Head of caudate nucleus (tissue), 42 donors: ENCODE measurements at regions not wholly inside any gene's neighbourhood (a gene's known extent, or its start where the extent isn't known, plus 50 kb on each side); places are given as distances from the start of the nearest gene placed in this dataset.
"Not testable (repeated sequence)": the region's sequence is repeated elsewhere in the genome, so short reads cannot be mapped to it uniquely, and the experiment has no call there.

ENCODE experiments used
- DNase-seq, 42 donors: peaks; one replicate each; pipeline versions ENCODE4 v3.0.0 to v3.0.0-alpha.2; 2020 to 2021; ENCODE audit warnings: mixed read lengths in 7 of 42
- intact Hi-C: fragments of 100-400 bp; cut with DNase I; formaldehyde crosslinking; loops from one replicate; pipeline ENCODE4 v1.15.0; 2022

DNA sequence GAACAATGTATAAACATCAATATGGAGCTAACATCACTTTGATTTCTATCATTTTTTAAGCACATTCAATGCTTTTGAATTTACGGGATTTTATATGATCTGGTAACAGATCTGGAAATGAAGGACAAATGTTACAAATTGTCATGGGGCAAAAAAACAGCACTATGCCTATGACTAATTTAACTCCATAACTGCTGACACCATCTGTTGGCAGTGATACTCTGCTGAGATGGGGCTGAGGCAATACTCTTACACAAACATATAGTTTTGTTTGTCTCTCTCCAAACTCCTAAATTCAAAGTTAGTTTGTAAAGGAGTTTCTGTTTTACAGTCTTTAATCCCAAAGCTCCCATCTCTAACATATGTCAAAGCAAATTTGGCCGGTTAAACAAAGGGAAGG is 132.5 kb upstream of the FER start:
- DNase-seq, result no peak

DNA sequence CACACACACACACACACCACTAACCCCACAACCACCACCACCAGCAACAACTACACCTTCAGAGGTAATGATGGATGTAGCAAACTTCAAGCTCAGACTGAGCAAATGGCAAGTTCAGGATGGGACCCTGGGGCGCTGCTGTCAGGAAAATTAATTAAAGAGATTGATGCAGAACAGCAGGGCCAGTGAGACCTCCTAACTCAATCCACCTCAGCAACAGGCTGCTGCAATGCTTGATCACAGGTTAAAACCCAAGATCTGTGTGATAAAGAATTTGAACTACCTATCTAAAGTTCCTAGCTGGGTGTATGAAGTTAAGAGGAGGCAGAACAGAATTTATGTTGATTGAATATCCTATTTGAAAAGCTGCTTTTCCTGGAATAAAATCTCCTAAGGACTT is 140.3 kb upstream of the FER start:
- intact Hi-C loops, result no loop called here
- DNase-seq, result no peak

More for the DNA sequence above, 132.5 kb upstream of the FER start:
- intact Hi-C loops, result no loop called here

DNA sequence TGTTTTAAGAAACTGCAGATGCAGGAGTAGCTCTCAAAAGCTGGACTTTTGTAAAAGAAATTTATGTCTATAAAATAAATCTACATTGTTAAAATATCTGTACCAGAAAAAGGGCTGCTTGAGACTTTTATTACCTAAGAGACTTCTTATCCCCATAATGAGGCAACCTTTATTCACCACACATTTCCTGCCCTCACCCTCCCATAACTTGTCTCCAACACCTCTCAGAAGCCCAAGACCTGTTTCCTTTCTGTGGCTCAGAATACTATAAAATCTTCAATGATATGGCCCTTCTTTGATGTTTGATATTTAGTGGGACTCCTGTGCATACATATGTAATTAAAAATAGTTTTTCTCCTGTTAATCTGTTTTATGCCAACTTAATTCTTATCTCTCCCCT is 141.5 kb upstream of the FER start:
- intact Hi-C loops, result no loop called here
- DNase-seq, result no peak

DNA sequence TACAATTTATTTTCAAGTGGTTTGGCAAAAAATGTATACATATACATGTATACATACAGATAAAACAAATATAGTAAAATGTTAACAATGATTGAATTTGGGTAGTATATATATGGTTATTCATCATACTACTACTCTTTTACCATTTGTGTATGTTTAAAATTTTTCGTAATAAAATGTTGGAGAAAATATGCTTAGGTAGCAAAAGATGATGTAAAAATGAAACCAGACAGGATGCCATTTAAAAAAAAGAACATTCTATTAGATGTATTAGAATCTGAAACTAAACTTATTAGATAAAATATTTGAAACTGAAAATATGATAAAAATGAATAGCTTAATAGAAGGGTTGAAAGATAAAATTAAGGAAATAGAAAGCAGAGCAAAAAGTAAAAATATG is 144.9 kb upstream of the FER start:
- DNase-seq, result no peak
- intact Hi-C loops, result no loop called here

DNA sequence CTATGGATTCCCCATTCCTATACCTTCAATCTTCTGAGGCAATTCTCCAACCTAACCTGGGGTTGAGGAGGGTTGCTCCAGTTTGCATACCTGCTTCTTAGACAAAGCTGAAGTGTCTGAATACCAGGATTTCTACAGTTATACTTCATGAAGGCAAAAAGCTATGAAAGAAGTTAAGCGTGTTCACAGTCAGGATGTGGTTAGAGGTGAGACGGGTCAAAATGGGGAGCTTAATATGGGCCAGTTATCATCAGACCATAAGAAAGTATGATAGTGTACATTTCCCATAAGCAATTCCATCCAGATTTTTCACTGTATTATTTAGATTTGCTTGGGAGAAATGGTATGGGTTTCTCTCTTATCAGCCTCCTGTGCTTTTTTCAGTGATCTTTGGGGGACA is 156.9 kb upstream of the FER start:
- intact Hi-C loops, result no loop called here
- DNase-seq, result no peak

DNA sequence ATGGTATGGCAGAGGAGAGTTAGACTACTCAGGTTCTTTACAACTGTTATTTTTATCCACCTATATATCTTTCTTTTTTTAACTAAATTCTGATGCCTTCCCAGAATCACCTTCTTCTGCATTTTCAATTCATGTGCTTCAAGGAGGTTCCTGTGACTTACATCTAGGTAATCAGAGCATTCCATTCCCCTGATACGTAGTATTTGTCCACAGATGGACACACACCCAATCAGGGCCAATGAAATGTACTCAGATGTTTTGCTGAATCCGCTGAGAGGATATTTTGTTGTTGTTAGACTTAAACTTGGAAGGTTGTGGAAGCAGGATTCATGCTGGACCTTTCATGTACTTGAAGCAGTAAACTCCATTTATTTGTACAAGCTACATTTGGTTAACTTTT is 159.4 kb upstream of the FER start:
- DNase-seq, result no peak

DNA sequence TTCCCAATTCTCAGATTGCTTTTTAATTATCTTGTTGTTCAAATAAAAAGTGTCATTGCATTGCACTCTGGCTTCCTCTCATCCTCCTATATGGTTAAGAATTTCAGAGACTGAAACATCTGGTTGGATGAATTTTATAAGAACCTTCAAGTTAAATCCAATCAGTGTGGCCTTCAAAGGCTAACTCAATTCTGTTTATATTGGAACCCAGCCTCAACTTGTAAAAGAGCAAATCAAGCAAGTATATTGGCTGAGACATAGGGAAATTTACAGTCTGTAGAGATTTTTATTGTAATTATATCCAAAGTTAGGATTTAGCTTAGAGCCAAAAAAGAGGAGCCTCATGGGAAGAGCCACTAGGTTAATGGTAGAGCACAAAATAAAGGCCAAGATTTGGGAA is 159.9 kb upstream of the FER start:
- intact Hi-C loops, result no loop called here
- DNase-seq, result no peak

More for the DNA sequence above, 159.4 kb upstream of the FER start:
- intact Hi-C loops, result no loop called here

DNA sequence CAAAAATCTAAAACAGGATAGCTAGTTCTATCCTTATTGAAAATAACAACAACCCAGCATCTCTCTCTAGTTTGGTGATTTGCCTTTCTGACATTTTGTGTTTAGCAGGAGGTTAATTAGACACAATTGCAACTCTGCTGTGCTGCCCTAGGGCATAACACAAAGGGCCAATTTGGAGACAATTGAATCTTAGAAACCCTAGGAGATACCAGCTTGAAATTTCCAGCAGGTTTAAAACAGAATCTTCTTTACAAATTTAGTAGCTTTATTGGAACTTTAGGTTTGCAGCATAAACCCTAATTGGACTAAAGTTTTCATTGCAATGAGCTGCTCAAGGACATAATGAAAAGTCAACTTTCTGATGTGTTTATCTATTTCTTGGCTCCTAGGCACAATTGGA is 166.7 kb upstream of the FER start:
- intact Hi-C loops, result no loop called here
- DNase-seq, result no peak

DNA sequence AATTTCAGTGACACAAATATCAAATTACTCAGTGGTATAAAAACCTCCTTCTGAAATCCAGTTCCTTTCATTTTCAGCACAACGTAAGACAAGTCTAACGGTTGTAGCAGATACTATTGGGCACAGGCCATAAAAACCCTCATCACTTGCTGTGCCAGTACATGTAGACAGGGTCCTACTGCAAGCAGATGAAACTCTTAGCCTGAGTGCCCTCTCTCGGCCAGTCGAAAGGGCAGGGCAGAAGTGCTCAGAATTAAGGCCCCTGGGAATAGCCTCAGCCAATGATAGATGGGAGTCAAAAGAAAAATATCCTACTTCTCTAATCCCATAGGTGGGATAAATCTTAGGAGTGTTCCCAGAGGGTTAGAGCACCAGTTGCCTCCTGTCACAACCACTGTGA is 168.5 kb upstream of the FER start:
- intact Hi-C loops, result no loop called here
- no peak for DNase-seq

DNA sequence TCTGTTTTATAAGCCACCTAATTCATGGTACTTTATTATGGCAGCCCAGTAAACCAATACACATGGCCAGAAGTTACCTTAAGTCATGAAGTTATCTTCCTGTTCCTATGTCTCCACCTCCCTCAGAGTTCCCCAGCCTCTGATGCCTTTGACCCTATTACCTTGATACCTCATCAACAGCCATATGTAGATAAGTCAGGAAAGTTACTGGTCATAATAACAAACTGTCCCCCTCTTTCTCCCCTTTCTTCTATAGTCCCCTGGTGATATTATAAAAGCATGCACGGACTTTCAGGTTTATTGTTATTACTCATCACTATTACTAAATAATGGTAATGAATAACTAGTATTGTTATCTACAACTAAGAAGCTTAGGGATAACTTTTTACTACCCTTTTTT is 168.9 kb upstream of the FER start:
- DNase-seq, result no peak
- intact Hi-C loops, result no loop called here

DNA sequence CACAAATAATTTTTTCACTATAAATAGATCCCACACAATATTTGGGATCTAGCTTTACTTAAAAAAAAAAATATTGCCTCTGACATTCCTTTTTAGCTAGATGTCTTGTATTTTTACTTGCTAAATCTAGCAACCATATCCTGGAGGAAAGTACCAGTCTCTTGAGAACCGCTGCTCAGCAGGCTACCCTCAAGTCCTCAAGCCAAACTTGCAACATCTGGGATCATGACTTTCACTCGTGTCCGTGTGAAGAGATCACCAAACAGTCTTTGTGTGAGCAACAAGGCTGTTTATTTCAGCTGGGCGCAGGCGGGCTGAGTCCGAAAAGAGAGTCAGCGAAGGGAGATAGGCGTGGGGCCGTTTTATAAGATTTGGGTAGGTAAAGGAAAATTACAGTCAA is 180.3 kb upstream of the FER start:
- no peak for DNase-seq
- intact Hi-C loops, result no loop called here

DNA sequence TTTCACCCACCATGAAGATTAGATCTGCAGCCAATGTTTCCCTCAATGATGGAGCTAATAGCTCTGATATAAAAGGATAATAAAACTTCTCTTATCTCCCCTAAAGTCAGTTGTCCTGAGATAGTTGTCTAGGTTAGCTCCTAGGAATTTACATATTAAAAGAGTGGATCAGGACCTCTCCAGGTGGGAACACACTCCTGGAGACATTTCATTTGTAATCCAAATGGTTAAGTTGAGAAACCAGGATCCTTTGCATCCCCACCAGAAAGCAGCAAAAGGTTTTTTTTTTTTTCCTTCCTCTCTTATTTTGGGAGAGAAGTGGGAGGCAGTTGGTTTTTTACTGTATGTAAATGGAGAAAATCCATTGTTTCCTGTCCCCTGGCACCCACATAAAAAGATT is 182.5 kb upstream of the FBXL17 start:
- intact Hi-C loops, result no loop called here
- no peak for DNase-seq

DNA sequence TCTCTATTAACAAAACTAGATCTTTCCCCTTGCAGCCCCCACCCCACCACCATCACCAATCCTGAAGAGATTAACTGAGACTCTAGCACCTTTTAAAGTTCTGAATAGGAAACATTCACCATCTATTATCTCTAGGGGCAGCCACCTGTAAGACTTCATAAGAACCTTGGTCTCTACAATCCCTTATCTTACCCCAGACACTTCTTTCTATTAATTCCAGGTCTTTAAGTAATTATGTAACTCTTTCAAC is 180.2 kb upstream of the FBXL17 start:
- no peak for DNase-seq
- intact Hi-C loops, result no loop called here

DNA sequence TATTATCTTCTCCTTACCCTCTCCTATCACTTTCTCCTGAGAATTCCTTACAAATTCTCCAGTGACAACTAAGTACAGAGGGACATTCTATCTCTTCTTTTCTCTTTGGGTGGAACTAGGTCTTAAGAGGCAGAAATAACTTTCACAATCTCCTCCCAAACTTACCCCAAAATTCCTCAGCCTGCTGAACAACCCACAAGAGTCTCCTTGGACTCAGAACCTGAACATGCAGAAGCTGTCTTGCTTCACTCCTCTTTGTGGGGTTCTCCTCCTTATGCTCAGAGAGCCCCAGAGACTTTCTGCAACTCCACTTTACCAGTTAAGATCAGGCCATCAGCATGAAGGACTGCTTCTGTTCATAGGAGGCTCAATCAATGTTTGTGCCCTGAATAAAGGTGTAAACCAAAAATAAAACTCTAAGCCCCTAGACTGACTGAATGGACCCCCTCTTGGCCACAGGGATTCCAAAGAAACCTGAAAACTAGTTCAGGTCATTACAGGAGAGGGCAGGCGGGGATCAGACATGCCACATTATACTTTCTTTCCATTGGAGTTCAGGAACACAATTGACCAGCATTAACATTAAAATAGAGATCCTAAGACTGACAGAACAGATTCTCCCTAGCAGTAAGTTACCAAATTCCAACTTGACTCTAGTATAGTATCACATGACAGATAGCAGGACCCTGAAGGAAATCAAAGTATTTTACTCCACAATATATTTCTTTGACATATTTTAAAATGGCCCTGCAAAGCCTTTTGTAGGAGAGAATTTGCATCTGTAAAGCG is 179.7 kb upstream of the FBXL17 start:
- intact Hi-C loops, result no loop called here

DNA sequence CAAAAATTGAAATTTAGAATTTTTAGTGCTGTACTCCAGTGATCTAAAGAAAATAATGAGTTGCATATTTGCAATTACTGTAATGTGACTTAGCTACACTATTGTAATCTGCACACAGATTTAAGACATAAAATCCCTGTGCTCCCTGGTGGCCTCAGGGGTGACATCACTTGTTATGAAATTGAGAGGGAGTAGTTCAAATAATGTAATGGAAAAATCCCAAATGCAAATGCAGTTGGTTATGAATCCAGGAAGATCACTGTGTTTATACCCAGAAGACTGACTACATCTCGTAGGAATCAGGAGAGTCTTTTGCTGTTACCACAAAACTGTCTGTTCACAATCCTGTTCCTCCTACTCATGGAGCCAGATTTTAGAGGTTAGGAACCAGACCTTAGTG is 178.7 kb upstream of the FBXL17 start:
- peak in 12 of 42 donors; percentile 2 to 51 (median 14) for DNase-seq

More for the DNA sequence above, 179.7 kb upstream of the FBXL17 start:
- no peak for DNase-seq

DNA sequence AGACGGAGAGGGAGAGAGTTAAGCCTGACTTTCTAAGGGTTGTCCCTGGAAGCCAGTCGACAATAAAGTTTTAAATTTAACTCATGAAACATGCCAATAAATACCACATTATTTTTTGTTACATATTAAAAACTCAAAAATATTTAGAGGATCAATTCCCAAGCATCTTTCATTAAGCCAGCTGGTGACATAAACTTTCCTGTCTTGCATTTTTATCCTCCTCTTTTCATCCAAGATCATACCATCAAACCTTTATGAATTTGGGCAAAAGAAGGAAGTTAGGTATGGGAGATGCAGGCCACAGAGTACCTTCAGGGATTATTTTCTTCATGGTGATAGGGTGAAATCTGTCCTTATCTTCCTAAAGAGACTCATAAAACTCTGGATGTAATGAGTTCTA is 178.3 kb upstream of the FBXL17 start:
- intact Hi-C loops, result no loop called here
- no peak for DNase-seq

More for the DNA sequence above, 178.7 kb upstream of the FBXL17 start:
- intact Hi-C loops, result no loop called here

DNA sequence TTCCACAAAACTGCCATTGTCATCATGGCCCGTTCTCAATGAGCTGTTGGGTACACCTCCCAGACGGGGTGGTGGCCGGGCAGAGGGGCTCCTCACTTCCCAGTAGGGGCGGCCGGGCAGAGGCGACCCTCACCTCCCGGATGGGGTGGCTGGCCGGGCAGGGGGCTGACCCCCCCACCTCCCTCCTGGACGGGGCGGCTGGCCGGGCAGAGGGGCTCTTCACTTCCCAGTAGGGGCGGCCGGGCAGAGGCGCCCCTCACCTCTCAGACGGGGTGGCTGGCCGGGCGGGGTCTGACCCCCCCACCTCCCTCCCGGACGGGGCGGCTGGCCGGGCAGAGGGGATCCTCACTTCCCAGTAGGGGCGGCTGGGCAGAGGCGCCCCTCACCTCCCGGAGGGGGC is 176.9 kb upstream of the FBXL17 start:
- intact Hi-C loops, DNase-seq: not testable (repeated sequence)

DNA sequence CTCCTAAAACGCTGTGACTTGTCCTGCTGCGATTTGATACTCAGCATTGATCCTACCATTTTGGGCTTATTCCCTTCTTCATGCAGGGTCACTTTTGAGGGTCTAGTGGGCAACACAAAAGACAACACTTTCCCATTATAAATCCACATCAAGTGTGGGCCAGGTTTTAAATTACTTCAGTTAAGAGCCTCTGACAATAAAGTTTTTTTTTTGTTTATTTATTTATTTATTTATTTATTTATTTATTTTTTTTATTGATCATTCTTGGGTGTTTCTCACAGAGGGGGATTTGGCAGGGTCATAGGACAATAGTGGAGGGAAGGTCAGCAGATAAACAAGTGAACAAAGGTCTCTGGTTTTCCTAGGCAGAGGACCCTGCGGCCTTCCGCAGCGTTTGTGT is 176.2 kb upstream of the FBXL17 start:
- DNase-seq, intact Hi-C loops: not testable (repeated sequence)

DNA sequence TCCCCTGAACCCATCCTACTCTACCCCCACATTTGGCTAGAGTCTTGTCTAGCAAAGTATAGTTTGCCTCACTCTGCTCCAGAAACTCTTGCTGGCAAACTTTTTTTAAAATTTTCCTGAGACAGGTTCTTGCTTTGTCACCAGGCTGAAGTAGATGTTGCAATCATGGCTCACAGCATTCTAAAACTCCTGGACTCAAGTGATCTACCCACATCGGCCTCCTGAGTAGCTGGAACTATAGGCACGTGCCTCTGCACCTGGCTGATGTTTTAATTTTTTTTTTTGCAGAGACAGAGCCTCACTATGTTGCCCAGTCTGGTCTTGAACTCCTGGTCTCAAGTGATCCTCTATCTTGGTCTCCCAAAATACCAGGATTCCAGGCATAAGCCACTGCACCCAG is 175.8 kb upstream of the FBXL17 start:
- intact Hi-C loops, result no loop called here
- no peak for DNase-seq

DNA sequence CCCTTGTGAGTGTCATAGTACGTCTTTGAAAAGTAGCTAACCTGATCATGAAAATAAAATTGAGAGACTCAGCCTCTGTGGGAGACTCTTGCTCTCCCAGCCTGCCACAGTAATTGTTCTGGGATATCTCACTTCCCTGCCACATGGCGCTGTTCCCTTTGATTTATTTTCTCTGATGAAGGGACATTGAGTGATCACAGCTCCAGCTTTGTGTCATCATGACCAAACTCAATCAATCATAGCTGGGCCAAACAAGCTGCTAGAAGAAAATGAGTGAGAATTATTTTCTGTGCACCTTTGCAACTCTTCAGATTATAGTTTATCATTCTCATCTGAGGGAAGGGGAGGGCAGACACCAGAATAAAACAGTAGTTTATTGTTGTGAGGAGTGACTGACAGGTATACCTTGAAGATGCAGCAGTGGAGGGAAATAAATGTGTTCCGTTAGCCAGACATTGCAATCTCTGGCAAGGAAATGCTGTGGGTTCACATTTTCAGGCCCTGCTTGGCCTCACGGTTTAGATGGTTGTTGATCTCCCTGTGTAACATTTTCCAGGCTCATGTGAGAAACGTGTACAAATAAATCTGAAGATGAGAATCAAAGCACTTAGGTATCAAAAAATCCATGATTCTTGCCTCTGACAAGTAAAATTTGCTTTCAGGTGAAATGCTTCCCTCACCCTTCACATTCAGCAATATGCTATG is 174.7 kb upstream of the FBXL17 start:
- intact Hi-C loops, result no loop called here
- no peak for DNase-seq
